GM18867 (cell line): ENCODE measurements at regions not wholly inside any gene's neighbourhood (a gene's known extent, or its start where the extent isn't known, plus 50 kb on each side); places are given as distances from the start of the nearest gene placed in this dataset.
A peak's percentile ranks its signal among the peaks of the same experiment; 100 is the strongest.

Experiments used
- ATAC-seq: cut with Tn5 transposase; IDR thresholded peaks from one replicate; pipeline ENCODE4 v1.9.1; 2021; ENCODE audit warnings: mild to moderate bottlenecking, moderate library complexity; ENCODE audit not compliant: unreplicated experiment

- ATAC-seq = no peak
Measured at GRCh38 chr1:67559222-67559700, 125.7 kb upstream of the GADD45A start.

GRCh38 chr1:67560580-67561255 lies 124.3 kb upstream of the GADD45A start:
- no peak for ATAC-seq

DNA sequence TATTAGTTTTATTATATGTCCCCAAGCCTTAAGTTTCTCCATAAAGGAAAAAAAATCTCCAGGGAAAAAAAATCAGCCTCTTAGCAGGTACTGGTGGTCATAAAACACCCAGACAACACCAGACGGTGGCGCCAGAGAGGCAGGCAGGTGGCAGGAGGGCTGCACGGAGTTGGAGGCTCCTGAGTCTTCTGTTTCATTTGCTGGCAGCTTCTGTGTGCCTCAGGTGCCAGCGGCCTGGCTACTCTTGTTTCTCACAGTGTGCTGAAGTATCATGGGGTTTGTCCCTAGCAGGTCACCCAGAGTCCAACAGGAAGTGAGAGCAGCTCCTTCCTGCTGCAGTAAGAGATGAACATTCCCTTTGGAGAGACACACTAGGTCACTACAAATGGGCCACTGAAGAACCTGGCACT lies 123.3 kb upstream of the GADD45A start:
- peak; percentile 85 for ATAC-seq

- ATAC-seq = no peak
Measured at GRCh38 chr1:67563684-67564083, 121.3 kb upstream of the GADD45A start.

DNA sequence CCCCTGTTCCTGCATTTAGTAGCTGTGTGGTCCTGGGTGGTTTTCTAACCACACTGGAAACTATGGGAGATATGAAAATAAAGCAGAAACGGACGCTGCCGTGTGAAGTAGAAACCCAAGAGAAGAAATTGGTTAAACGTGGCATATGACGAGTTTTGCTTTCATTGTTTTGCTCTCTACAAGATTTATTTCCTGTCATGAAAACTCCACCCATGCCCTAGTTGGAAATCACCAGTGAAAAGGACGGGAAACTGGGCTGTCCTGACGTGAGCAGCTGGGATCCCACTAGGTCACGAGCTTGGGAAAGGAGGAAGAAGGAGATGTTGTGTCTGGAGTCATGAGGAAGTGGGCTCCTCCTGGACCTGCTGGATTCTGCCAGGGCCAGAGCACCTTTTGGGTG lies 120.8 kb upstream of the GADD45A start:
- peak; percentile 52 for ATAC-seq

DNA sequence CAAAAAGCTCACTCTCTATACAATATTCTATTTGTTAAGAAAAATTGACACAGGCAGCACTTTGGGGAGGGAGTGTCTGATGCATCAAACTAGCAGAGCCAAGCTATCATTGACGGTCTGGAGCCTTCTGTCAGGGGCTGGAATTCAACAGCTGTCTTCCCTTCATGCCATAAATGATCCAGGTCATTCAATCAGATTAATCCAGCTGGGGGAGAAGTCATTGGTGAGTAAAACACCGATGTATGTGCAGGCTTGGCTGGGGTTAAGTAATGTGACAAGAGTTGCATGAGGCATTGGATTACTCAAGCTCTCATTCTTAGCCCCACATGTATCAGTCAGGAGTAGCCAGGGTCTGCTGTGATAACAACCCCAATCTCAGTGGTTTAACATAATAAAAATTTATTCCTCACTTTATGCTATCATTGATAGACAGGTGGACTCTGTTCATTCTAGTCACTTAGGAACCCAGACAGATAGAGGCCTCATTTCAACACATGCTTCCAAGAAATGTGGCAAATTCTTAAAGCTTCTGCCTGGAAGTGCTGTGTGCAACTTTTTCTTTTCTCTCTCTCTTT lies 118.1 kb upstream of the GADD45A start:
- no peak for ATAC-seq

- no peak for ATAC-seq
Measured at GRCh38 chr1:67570486-67571143, 114.4 kb upstream of the GADD45A start.

GRCh38 chr1:67571406-67571805 lies 113.6 kb upstream of the GADD45A start:
- ATAC-seq = no peak

- ATAC-seq = no peak
Measured at GRCh38 chr1:67571901-67572593, 113.0 kb upstream of the GADD45A start.

DNA sequence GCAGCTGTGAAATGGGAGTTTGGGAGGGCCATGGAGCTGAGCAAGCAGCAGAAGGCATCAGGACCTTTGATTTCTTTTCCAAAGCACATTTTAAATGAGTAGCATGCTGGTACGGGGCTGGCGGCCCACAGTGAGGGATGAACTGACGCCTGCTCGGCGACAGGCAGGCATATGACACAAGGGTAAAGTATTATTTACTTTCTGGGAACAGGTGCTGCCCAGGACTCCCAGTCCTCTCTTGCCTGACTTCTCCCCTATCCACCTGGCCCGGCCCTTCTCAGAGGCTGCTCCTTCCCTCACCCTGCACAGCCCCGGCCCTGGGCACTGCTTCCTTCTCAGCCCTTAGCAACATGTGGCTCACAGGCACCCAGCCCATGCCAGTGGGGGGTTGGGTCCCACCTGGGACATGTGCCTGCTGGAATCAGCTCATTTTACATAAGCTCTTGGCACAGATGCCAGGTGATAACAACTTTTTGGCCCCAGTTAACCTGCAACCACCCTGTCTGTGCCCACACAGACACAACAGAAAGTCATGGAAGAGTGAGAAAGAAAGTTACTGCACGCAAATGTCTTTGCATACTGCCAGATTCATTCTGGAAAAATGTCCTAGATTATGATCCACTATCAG lies 112.3 kb upstream of the GADD45A start:
- ATAC-seq = no peak

DNA sequence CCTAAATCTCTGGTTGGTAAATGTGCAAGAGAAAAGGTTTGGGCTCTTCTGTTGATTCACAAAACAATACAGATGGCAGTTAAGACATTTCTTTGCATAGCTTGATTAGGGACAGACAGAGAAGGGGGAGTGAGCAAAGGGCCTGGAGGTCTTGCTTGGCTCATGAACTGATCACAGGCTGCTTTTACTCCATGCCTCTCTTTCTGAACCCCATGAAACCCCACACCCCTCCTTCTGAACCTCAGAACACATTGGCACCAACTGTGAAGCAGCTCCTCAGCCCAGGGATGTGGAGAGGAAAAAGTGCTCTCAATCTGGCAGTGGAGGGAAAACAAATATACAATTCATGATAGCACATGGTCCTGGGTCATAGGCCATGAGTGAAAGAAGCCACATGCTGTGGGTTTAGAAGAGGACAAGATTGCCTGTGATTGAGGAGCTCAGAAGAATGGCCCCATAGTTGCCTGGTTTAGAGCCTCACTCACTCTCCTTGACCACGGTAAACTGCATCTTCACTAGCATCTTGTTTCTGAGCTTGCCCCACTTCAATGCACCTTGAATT lies 111.6 kb upstream of the GADD45A start:
- ATAC-seq = no peak

DNA sequence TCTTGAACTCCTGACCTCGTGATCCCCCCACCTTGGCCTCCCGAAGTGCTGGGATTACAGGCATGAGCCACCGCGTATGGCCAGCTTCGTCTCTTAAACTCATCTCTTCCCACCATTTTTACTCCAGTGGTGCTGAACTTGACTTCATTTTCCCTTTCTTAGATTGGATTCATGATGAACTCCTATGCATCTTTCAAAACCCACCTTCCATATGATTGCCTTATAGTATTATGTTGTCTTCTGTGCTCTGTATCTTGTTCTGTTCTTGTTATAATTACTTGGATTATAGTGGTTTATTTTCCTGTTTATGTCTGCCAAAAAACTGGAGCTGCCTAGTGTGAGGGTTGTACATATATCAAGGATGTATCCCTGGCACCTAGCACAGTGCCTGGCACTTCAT lies 110.8 kb upstream of the GADD45A start:
- no peak for ATAC-seq

DNA sequence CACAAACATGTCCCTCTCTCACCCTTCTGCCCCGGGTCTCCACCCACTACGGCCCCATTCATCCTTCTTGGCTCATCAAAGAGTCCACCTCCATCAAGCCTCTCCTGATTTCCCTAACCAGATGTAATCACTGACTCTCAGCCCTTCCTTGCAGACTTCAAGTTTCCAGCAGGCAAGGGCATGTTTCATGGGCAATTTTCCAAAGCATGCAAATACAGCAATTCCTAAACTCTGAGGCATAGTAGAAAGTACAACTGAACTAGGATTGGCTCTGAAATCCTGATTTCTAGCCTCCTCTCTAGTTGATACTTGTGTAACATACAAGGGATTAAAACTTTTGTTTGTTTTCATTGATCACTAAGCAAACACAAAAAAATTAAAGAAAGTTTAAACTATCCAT lies 109.1 kb upstream of the GADD45A start:
- no peak for ATAC-seq

GRCh38 chr1:67576474-67576873 lies 108.5 kb upstream of the GADD45A start:
- ATAC-seq = no peak

DNA sequence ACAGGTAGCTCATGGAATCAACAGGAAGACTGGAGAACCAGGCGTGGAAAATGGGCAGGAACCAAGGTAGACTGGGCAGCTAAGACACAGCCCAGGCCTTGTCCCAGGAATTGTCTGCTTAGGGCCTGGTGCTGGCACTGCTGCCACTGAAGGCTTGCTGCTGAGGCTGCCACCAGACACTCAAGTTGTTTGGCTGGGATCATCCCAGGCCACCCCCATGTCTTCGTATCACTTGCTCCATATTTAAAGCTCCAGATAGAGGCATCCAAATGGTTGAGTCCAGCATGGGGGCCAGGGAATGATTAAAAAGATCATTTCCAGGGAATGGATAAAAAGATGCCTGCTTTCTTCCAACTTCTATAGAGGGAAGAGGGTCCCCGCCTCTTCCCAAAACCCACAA lies 107.4 kb upstream of the GADD45A start:
- no peak for ATAC-seq

DNA sequence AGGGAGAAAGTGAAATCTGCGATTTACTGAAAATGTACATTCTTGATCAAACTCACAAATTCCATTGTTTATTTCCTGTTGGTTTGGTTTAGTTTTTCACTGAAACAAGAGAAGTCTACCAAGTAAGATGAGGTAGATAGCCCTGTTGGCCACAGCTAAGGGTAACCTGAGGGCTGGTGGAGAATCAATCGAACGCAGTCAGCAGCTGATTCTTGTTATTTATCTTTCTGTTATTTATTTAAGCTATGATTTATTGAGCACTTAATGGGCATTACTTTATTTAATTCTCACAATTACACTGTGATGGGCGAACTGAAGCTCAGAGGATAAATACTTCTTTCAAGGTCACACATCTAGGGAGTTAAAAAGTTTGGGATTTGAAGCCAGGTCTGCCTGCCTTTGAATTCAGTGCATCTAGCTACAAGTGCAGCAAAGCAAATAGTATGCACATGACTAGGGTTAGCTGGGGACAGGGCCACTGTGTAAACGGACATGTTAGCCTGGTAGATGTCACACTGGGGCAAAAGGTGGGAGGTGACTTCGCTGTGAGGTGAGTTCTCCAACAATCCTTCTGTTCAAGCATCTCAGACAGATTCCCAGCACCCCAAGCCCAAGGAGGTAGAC lies 106.5 kb upstream of the GADD45A start:
- no peak for ATAC-seq

GRCh38 chr1:67579623-67580394 lies 105.2 kb upstream of the GADD45A start:
- no peak for ATAC-seq

GRCh38 chr1:67580691-67581403 lies 104.2 kb upstream of the GADD45A start:
- ATAC-seq = no peak
